ENCODE measurements at regions not wholly inside any gene's neighbourhood (a gene's known extent, or its start where the extent isn't known, plus 50 kb on each side); places are given as distances from the start of the nearest gene placed in this dataset.

DNA sequence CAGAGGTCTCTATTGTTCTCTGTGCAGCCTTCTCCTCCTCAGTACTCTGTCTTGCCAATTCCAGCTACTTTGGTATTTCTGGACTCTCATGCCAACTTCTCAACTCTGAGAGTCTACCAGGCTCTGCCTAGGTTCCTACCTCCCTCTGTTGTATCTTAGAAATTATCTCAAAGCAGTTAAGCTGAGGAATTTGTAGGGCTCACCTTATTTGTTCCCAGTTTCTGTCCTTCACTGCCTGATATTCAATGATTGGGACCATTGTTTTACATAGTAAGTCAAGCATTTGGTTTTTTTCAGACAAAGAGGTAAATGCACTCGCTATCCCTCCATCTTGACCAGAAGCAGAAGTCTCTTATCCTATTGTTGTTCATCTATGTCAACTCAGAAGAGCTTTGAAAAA is 205.0 kb upstream of the PGR start:
- WGBS, 2 donors = 75 to 98% methylated on average over 1 of the region's 1 CpG
- Histone ChIP-seq H3K27me3 (no peaks in the 10 kb centered on the region), H3K36me3 (ENCODE audit: low read depth, missing control alignments) (no peaks in the 10 kb centered on the region), H3K9me3 (no peaks in the 10 kb centered on the region), H3K4me3 (no peak overlapping the region), H3K4me1 (no peaks in the 10 kb centered on the region), H3K27ac (no peak overlapping the region)
- no peak for DNase-seq
- TF ChIP-seq, protein P1, sequence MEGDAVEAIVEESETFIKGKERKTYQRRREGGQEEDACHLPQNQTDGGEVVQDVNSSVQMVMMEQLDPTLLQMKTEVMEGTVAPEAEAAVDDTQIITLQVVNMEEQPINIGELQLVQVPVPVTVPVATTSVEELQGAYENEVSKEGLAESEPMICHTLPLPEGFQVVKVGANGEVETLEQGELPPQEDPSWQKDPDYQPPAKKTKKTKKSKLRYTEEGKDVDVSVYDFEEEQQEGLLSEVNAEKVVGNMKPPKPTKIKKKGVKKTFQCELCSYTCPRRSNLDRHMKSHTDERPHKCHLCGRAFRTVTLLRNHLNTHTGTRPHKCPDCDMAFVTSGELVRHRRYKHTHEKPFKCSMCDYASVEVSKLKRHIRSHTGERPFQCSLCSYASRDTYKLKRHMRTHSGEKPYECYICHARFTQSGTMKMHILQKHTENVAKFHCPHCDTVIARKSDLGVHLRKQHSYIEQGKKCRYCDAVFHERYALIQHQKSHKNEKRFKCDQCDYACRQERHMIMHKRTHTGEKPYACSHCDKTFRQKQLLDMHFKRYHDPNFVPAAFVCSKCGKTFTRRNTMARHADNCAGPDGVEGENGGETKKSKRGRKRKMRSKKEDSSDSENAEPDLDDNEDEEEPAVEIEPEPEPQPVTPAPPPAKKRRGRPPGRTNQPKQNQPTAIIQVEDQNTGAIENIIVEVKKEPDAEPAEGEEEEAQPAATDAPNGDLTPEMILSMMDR (IDR thresholded peaks at IDR 0.05) = no peak
- TF ChIP-seq POLR2A (IDR thresholded peaks at IDR 0.05) = no peak
- intact Hi-C loops (cut with DNase I; ENCODE audit: low total_unique reads) = no loop called here

- Histone ChIP-seq H3K9me3 (no peaks in the 10 kb centered on the region), H3K4me3 (no peak overlapping the region), H3K36me3 (ENCODE audit: low read depth, missing control alignments) (no peaks in the 10 kb centered on the region), H3K4me1 (no peaks in the 10 kb centered on the region), H3K27ac (no peak overlapping the region), H3K27me3 (no peaks in the 10 kb centered on the region)
- intact Hi-C loops (cut with DNase I; ENCODE audit: low total_unique reads) = no loop called here
- no peak for TF ChIP-seq POLR2A (IDR thresholded peaks at IDR 0.05)
- TF ChIP-seq, protein P1 (IDR thresholded peaks at IDR 0.05) = no peak
- no peak for DNase-seq
- WGBS, 2 donors = 65 to 86% methylated on average over 4 of the region's 4 CpGs
Observed at GRCh38 chr11:101331411-101331810, 201.8 kb upstream of the PGR start.

- 84 to 92% methylated on average over 3 of the region's 3 CpGs for WGBS, 2 donors
- Histone ChIP-seq H3K4me1 (no peaks in the 10 kb centered on the region), H3K9me3 (no peaks in the 10 kb centered on the region), H3K27me3 (no peaks in the 10 kb centered on the region), H3K4me3 (no peak overlapping the region), H3K27ac (no peak overlapping the region), H3K36me3 (ENCODE audit: low read depth, missing control alignments) (no peaks in the 10 kb centered on the region)
- TF ChIP-seq, protein P1 (IDR thresholded peaks at IDR 0.05) = no peak
- TF ChIP-seq POLR2A (IDR thresholded peaks at IDR 0.05) = no peak
- DNase-seq = no peak
- intact Hi-C loops (cut with DNase I; ENCODE audit: low total_unique reads) = no loop called here
Observed at GRCh38 chr11:101327908-101328307, 198.3 kb upstream of the PGR start.

DNA sequence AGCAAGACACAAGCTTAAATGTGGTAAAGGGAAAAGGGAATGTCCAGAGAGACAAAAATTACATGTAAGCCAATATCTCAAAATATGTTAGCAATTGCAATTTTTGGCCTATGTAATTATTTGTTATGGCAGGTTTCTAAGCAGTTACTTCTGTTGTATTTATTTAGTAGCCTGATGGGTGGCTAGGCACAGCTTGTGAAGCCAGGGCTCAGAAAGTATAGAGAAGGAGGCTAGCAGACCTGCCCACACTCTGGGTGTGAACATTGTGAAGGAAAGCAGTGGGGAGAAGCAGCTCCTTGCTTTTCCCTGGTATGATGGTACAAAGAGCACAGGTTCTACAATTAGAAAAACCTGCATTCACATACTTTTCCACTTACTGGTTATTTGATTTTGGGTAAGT is 196.5 kb upstream of the PGR start:
- no peaks in the 10 kb centered on the region for H3K4me1 ChIP-seq
- no peak overlapping the region for H3K4me3 ChIP-seq
- intact Hi-C loops (cut with DNase I; ENCODE audit: low total_unique reads) = no loop called here
- no peak overlapping the region for H3K27ac ChIP-seq
- no peak for DNase-seq
- H3K9me3 ChIP-seq = no peaks in the 10 kb centered on the region
- no peaks in the 10 kb centered on the region for H3K27me3 ChIP-seq
- H3K36me3 ChIP-seq (ENCODE audit: low read depth, missing control alignments) = no peaks in the 10 kb centered on the region
- TF ChIP-seq POLR2A (IDR thresholded peaks at IDR 0.05) = no peak
- TF ChIP-seq, protein P1 (IDR thresholded peaks at IDR 0.05) = no peak

- intact Hi-C loops (cut with DNase I; ENCODE audit: low total_unique reads) = no loop called here
- no peaks in the 10 kb centered on the region for H3K27me3 ChIP-seq
- no peak for DNase-seq
- H3K4me3 ChIP-seq = no peak overlapping the region
- H3K27ac ChIP-seq = no peak overlapping the region
- no peaks in the 10 kb centered on the region for H3K4me1 ChIP-seq
- no peaks in the 10 kb centered on the region for H3K9me3 ChIP-seq
- H3K36me3 ChIP-seq (ENCODE audit: low read depth, missing control alignments) = no peaks in the 10 kb centered on the region
- no peak for TF ChIP-seq POLR2A (IDR thresholded peaks at IDR 0.05)
- TF ChIP-seq, protein P1 (IDR thresholded peaks at IDR 0.05) = no peak
- 35 to 64% methylated on average over 2 of the region's 2 CpGs for WGBS, 2 donors
Observed at GRCh38 chr11:101323997-101324396, 194.4 kb upstream of the PGR start.

All from testis (tissue), 2 donors.